ES-I3 (cell line): ENCODE measurements at regions not wholly inside any gene's neighbourhood (a gene's known extent, or its start where the extent isn't known, plus 50 kb on each side); places are given as distances from the start of the nearest gene placed in this dataset.

Experiments
- H3K36me3 ChIP-seq: 2 replicates; pipeline ENCODE4 v1.6.1; 2013; ENCODE audit warnings: mild to moderate bottlenecking, low read length, control low read depth, moderate library complexity; ENCODE audit not compliant: insufficient read depth
- H3K4me1 ChIP-seq: 2 replicates; pipeline ENCODE4 v1.6.1; 2013; ENCODE audit warnings: mild to moderate bottlenecking, control low read depth, low read length; ENCODE audit not compliant: insufficient read depth
- H3K9ac ChIP-seq: 2 replicates; pipeline ENCODE4 v1.6.1; 2013; ENCODE audit warnings: low read depth, mild to moderate bottlenecking, low read length, moderate library complexity
- H3K9me3 ChIP-seq: 2 replicates; pipeline ENCODE4 v1.6.1; 2013; ENCODE audit warnings: mild to moderate bottlenecking, low read length, moderate library complexity; ENCODE audit not compliant: control insufficient read depth, insufficient read depth

- Histone ChIP-seq H3K9ac (no peak overlapping the region), H3K9me3 (no peaks in the 10 kb centered on the region), H3K4me1 (no peaks in the 10 kb centered on the region), H3K36me3 (no peaks in the 10 kb centered on the region)
Observed at GRCh38 chr12:118467641-118468305, 91.4 kb downstream of the SUDS3 start.

- Histone ChIP-seq H3K9ac (no peak overlapping the region), H3K4me1 (no peaks in the 10 kb centered on the region), H3K36me3 (no peaks in the 10 kb centered on the region), H3K9me3 (no peaks in the 10 kb centered on the region)
Observed at GRCh38 chr12:118472940-118473339, 96.6 kb downstream of the SUDS3 start.

GRCh38 chr12:118480235-118480634 is 103.9 kb downstream of the SUDS3 start:
- H3K9me3 ChIP-seq = no peaks in the 10 kb centered on the region
- H3K4me1 ChIP-seq = no peaks in the 10 kb centered on the region
- H3K36me3 ChIP-seq = no peaks in the 10 kb centered on the region
- no peak overlapping the region for H3K9ac ChIP-seq

- H3K9ac ChIP-seq = no peak overlapping the region
Observed at GRCh38 chr12:118488034-118488433, 111.7 kb downstream of the SUDS3 start.

GRCh38 chr12:118493962-118494361 is 117.6 kb downstream of the SUDS3 start:
- Histone ChIP-seq H3K9ac (no peak overlapping the region), H3K4me1 (no peaks in the 10 kb centered on the region), H3K36me3 (no peaks in the 10 kb centered on the region), H3K9me3 (no peaks in the 10 kb centered on the region)

More at GRCh38 chr12:118488034-118488433, 111.7 kb downstream of the SUDS3 start:
- Histone ChIP-seq H3K36me3 (no peaks in the 10 kb centered on the region), H3K4me1 (no peaks in the 10 kb centered on the region), H3K9me3 (peaks cover 2% of the 10 kb centered on the region; the same call in 1 of the 2 replicates)

GRCh38 chr12:118494776-118495175 is 118.4 kb downstream of the SUDS3 start:
- no peak overlapping the region for H3K9ac ChIP-seq
- 0 out of 2 replicates have a peak, but pooled peaks cover under 1% of the 10 kb centered on the region for H3K4me1 ChIP-seq
- H3K9me3 ChIP-seq = no peaks in the 10 kb centered on the region
- no peaks in the 10 kb centered on the region for H3K36me3 ChIP-seq

- H3K9me3 ChIP-seq = no peaks in the 10 kb centered on the region
- H3K9ac ChIP-seq = no peak overlapping the region
- 0 out of 2 replicates have a peak, but pooled peaks cover 3% of the 10 kb centered on the region for H3K4me1 ChIP-seq
- H3K36me3 ChIP-seq = no peaks in the 10 kb centered on the region
Observed at GRCh38 chr12:118495296-118495695, 118.9 kb downstream of the SUDS3 start.

GRCh38 chr12:118498171-118498570 is 121.8 kb downstream of the SUDS3 start:
- Histone ChIP-seq H3K4me1 (0 out of 2 replicates have a peak, but pooled peaks cover 3% of the 10 kb centered on the region), H3K36me3 (no peaks in the 10 kb centered on the region)

GRCh38 chr12:118500299-118500698 is 123.9 kb downstream of the SUDS3 start:
- Histone ChIP-seq H3K9ac (no peak overlapping the region), H3K4me1 (0 out of 2 replicates have a peak, but pooled peaks cover 3% of the 10 kb centered on the region), H3K9me3 (no peaks in the 10 kb centered on the region), H3K36me3 (no peaks in the 10 kb centered on the region)

More at GRCh38 chr12:118498171-118498570, 121.8 kb downstream of the SUDS3 start:
- no peaks in the 10 kb centered on the region for H3K9me3 ChIP-seq
- no peak overlapping the region for H3K9ac ChIP-seq

- Histone ChIP-seq H3K4me1 (0 out of 2 replicates have a peak, but pooled peaks cover 3% of the 10 kb centered on the region), H3K9ac (no peak overlapping the region), H3K9me3 (no peaks in the 10 kb centered on the region), H3K36me3 (no peaks in the 10 kb centered on the region)
Observed at GRCh38 chr12:118501489-118501888, 125.1 kb downstream of the SUDS3 start.

- 0 out of 2 replicates have a peak, but pooled peaks cover 3% of the 10 kb centered on the region for H3K4me1 ChIP-seq
- no peak overlapping the region for H3K9ac ChIP-seq
- H3K9me3 ChIP-seq = no peaks in the 10 kb centered on the region
- no peaks in the 10 kb centered on the region for H3K36me3 ChIP-seq
Observed at GRCh38 chr12:118503476-118503875, 127.1 kb downstream of the SUDS3 start.

GRCh38 chr12:118512669-118513068 is 136.3 kb downstream of the SUDS3 start:
- Histone ChIP-seq H3K36me3 (no peaks in the 10 kb centered on the region), H3K9ac (no peak overlapping the region), H3K9me3 (peaks cover 2% of the 10 kb centered on the region; the same call in 1 of the 2 replicates), H3K4me1 (0 out of 2 replicates have a peak, but pooled peaks cover 4% of the 10 kb centered on the region)

GRCh38 chr12:118513611-118514010 is 137.3 kb downstream of the SUDS3 start:
- Histone ChIP-seq H3K9ac (no peak overlapping the region), H3K9me3 (peaks cover 2% of the 10 kb centered on the region; the same call in 1 of the 2 replicates), H3K36me3 (no peaks in the 10 kb centered on the region), H3K4me1 (0 out of 2 replicates have a peak, but pooled peaks cover 4% of the 10 kb centered on the region)

GRCh38 chr12:118514297-118514696 is 137.9 kb downstream of the SUDS3 start:
- Histone ChIP-seq H3K9me3 (peaks cover 2% of the 10 kb centered on the region; the same call in 1 of the 2 replicates), H3K9ac (no peak overlapping the region), H3K4me1 (0 out of 2 replicates have a peak, but pooled peaks cover 4% of the 10 kb centered on the region), H3K36me3 (no peaks in the 10 kb centered on the region)
